ENCODE measurements at regions not wholly inside any gene's neighbourhood (a gene's known extent, or its start where the extent isn't known, plus 50 kb on each side); places are given as distances from the start of the nearest gene placed in this dataset.

DNA sequence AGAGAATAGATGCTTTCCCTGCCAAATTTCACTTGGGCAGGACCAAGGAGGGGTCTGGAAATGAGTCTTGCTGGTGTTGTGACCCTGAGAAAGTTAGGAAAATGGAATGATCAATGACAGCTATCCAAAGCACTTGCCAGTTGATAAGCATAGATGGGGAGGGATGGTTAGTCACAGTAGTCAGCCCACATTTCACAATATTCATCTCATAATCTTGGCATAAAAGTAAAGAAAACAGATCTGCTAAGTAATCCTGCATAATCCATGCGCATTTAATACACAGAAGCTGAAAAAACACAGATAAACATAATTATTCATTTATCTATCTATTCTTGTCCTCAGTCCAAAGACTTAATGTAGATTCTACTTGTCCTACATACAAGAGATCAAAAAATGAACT, 184.1 kb downstream of the ZIC4 start:
- 90 to 97% (median 93%) methylated on average over 1 of the region's 1 CpG for WGBS, 3 donors
- intact Hi-C loops (cut with DNase I) = no loop called here

DNA sequence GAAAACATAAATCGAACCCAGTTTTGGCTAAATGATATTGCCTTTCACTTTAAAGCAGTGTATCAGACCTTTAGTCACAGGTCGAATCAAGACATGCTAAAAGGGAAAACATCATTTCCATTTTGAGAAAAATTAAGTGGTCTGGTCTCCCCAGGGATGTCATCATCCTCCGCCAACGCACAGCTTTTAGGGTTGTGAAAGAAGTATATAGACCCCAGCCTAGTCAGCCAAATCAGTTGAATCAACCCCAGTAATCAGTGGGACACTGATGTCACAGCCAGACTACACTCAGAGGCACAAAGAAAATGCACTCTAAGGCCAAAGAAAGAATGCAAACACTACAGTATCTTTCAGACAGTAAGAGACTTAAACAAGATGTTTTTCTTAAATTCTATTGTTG, 187.4 kb downstream of the ZIC4 start:
- Histone ChIP-seq H3K4me3 (no peak overlapping the region), H3K36me3 (ENCODE audit: insufficient read depth in 1 of 2, low read depth in 1 of 2) (no peaks in the 10 kb centered on the region), H3K9me3 (no peaks in the 10 kb centered on the region), H3K27me3 (ENCODE audit: insufficient read depth in 3 of 3, low read length in 2 of 3) (no peaks in the 10 kb centered on the region), H3K27ac (no peak overlapping the region), H3K4me1 (no peaks in the 10 kb centered on the region)
- ATAC-seq (no peak), DNase-seq (no peak)
- intact Hi-C loops (cut with DNase I) = no loop called here
- WGBS, 3 donors = 43 to 48% (median 44%) methylated on average over 4 of the region's 4 CpGs
- TF ChIP-seq, protein P1, sequence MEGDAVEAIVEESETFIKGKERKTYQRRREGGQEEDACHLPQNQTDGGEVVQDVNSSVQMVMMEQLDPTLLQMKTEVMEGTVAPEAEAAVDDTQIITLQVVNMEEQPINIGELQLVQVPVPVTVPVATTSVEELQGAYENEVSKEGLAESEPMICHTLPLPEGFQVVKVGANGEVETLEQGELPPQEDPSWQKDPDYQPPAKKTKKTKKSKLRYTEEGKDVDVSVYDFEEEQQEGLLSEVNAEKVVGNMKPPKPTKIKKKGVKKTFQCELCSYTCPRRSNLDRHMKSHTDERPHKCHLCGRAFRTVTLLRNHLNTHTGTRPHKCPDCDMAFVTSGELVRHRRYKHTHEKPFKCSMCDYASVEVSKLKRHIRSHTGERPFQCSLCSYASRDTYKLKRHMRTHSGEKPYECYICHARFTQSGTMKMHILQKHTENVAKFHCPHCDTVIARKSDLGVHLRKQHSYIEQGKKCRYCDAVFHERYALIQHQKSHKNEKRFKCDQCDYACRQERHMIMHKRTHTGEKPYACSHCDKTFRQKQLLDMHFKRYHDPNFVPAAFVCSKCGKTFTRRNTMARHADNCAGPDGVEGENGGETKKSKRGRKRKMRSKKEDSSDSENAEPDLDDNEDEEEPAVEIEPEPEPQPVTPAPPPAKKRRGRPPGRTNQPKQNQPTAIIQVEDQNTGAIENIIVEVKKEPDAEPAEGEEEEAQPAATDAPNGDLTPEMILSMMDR (IDR thresholded peaks at IDR 0.05) = no peak

More for the DNA sequence above, 184.1 kb downstream of the ZIC4 start:
- ATAC-seq (no peak), DNase-seq (no peak)
- Histone ChIP-seq H3K27ac (no peak overlapping the region), H3K4me3 (no peak overlapping the region), H3K9me3 (no peaks in the 10 kb centered on the region), H3K27me3 (ENCODE audit: insufficient read depth in 3 of 3, low read length in 2 of 3) (no peaks in the 10 kb centered on the region), H3K36me3 (ENCODE audit: insufficient read depth in 1 of 2, low read depth in 1 of 2) (no peaks in the 10 kb centered on the region), H3K4me1 (no peaks in the 10 kb centered on the region)
- TF ChIP-seq, protein P1 (IDR thresholded peaks at IDR 0.05) = no peak

DNA sequence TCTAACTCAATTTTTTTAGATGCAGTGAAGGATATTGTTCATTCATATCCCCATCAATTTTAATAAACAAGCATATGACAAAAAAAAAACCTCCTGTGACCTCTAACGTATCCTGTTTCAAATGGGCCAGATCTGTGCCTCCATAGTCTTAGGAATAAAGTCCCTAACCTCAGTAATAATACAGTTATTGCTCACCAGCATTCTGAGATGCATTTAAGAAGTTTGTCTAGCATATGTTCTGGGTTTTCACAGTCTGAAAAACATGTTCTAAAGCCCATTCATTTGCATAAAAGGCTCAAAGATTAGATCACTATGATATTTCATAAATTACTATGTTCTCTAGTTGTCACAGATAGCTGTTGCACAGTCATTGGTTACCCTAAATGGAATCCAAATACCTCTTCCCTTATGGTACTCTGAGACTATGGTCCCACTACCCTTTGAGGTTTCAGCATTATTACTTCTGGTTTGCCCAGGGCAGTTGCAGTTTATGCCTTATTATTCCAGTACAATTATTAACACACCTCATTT, 190.1 kb downstream of the ZIC4 start:
- intact Hi-C loops (cut with DNase I) = no loop called here
- TF ChIP-seq, protein P1 (IDR thresholded peaks at IDR 0.05) = no peak
- H3K27ac ChIP-seq = no peak overlapping the region
- WGBS, 3 donors = 38 to 55% (median 47%) methylated on average over 1 of the region's 1 CpG
- H3K9me3 ChIP-seq = no peaks in the 10 kb centered on the region
- H3K4me3 ChIP-seq = no peak overlapping the region
- ATAC-seq (no peak), DNase-seq (no peak)
- H3K27me3 ChIP-seq (ENCODE audit: insufficient read depth in 3 of 3, low read length in 2 of 3) = no peaks in the 10 kb centered on the region
- no peaks in the 10 kb centered on the region for H3K4me1 ChIP-seq
- H3K36me3 ChIP-seq (ENCODE audit: insufficient read depth in 1 of 2, low read depth in 1 of 2) = no peaks in the 10 kb centered on the region

DNA sequence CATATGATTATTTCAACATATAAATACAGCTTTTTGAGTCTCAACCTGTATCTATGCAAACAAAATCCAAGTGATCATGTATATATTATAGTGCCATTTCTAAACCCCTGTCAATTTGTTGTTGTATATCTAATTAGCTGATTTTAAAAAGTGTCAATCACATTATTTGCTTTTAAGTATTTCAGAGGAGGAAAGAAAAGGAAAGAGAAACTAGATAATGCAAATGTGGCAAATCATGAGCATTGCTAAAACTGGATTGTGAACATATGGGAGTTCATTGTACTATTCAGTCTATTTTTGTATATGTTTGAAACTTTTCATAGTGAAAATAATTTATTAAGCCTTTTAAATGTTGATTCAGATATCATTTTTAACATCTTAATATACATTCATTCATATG, 190.7 kb downstream of the ZIC4 start:
- intact Hi-C loops (cut with DNase I) = no loop called here
- Histone ChIP-seq H3K27me3 (ENCODE audit: insufficient read depth in 3 of 3, low read length in 2 of 3) (no peaks in the 10 kb centered on the region), H3K27ac (no peak overlapping the region), H3K4me1 (no peaks in the 10 kb centered on the region), H3K36me3 (ENCODE audit: insufficient read depth in 1 of 2, low read depth in 1 of 2) (no peaks in the 10 kb centered on the region), H3K4me3 (no peak overlapping the region), H3K9me3 (no peaks in the 10 kb centered on the region)
- no peak for ATAC-seq
- no peak for DNase-seq
- TF ChIP-seq, protein P1 (IDR thresholded peaks at IDR 0.05) = no peak

DNA sequence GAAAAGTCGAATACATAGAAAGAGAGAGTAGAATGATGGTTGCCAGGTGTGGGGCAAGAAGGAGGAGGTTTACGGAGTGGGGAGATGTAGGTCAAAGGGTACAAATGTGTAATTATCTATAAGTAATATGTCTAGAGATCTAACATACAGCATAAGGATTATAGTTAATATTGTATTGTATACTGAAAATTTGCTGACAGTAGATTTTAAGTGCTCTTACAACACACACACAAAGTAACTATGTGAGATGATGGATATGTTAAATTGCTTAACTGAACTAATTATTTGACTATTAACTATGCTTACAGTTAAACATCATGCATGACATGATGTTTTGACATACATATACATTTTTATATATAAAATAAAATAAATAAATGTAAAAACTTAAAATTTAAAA, 192.7 kb downstream of the ZIC4 start:
- Histone ChIP-seq H3K9me3 (no peaks in the 10 kb centered on the region), H3K36me3 (ENCODE audit: insufficient read depth in 1 of 2, low read depth in 1 of 2) (no peaks in the 10 kb centered on the region), H3K27ac (no peak overlapping the region), H3K4me3 (no peak overlapping the region), H3K4me1 (no peaks in the 10 kb centered on the region), H3K27me3 (ENCODE audit: insufficient read depth in 3 of 3, low read length in 2 of 3) (no peaks in the 10 kb centered on the region)
- no peak for ATAC-seq
- intact Hi-C loops (cut with DNase I) = no loop called here
- TF ChIP-seq, protein P1 (IDR thresholded peaks at IDR 0.05) = no peak
- DNase-seq = no peak
- WGBS, 3 donors = 86 to 100% (median 88%) methylated on average over 2 of the region's 2 CpGs

All from psoas muscle (tissue), 7 donors.